Lower leg skin (tissue), 3 donors: ENCODE measurements at regions not wholly inside any gene's neighbourhood (a gene's known extent, or its start where the extent isn't known, plus 50 kb on each side); places are given as distances from the start of the nearest gene placed in this dataset.

Experiments
- CTCF ChIP-seq, 3 donors: fragments of 450-650 bp; IDR thresholded peaks; one replicate each; pipeline ENCODE4 v1.5.1; 2016; ENCODE audit warnings: antibody characterized with exemption in 3 of 3, mild to moderate bottlenecking in 3 of 3, moderate library complexity in 2 of 3
- POLR2A ChIP-seq, 2 donors: fragments of 450-650 bp; IDR thresholded peaks; one replicate each; pipeline ENCODE4 v1.6.1; 2016 to 2017; ENCODE audit warnings: antibody characterized with exemption in 2 of 2, mild to moderate bottlenecking in 1 of 2, moderate library complexity in 1 of 2

- TF ChIP-seq CTCF (IDR thresholded peaks at IDR 0.05), result no peak
- TF ChIP-seq POLR2A (IDR thresholded peaks at IDR 0.05), result no peak
Measured at GRCh38 chr12:39010406-39010805, 105.0 kb upstream of the CPNE8 start.
